ENCODE measurements at regions not wholly inside any gene's neighbourhood (a gene's known extent, or its start where the extent isn't known, plus 50 kb on each side); places are given as distances from the start of the nearest gene placed in this dataset.

GRCh38 chr2:156874707-156875106 is 382.8 kb upstream of the GALNT5 start:
- TF ChIP-seq CHD1 (IDR thresholded peaks at IDR 0.05; ENCODE audit: low read depth, low read length) (no peak), CTCF (conservative IDR thresholded peaks at IDR 0.05; ENCODE audit: low read depth, low read length) (no peak), MAZ (IDR thresholded peaks at IDR 0.05; ENCODE audit: borderline replicate concordance, low read depth, low read length) (no peak), BHLHE40 (IDR thresholded peaks at IDR 0.05; ENCODE audit: low read depth, low read length) (no peak), RFX5 (IDR thresholded peaks at IDR 0.05; ENCODE audit: low read depth, low read length) (no peak), RAD21 (IDR thresholded peaks at IDR 0.05; ENCODE audit: low read length) (no peak), USF2 (IDR thresholded peaks at IDR 0.05; ENCODE audit: low read depth, low read length) (no peak)

All from IMR-90 (cell line).